Endothelial cell of umbilical vein (primary cell): ENCODE measurements at regions not wholly inside any gene's neighbourhood (a gene's known extent, or its start where the extent isn't known, plus 50 kb on each side); places are given as distances from the start of the nearest gene placed in this dataset.
"Not testable (repeated sequence)": the region's sequence is repeated elsewhere in the genome, so short reads cannot be mapped to it uniquely, and the experiment has no call there.

ENCODE experiments used
- BruUV-seq: library from RNA; stranded (reverse); fragments of 400-500 nt; replicated peaks from 2 replicates; lab custom pipeline; 2021; lab: Mats Ljungman, UMichigan
- CTCF ChIA-PET: fragments of 300-600, 350-600 bp; sonication (Branson Sonifier 250); formaldehyde crosslinking; loops from one replicate; lab custom pipeline; 2021; ENCODE audit warnings: antibody characterized with exemption, inconsistent platforms; lab: Charles Lee
- POLR2A ChIA-PET: fragments of 300-600, 350-600 bp; sonication (Branson Sonifier 250); formaldehyde crosslinking; loops from one replicate; lab custom pipeline; 2021; ENCODE audit warnings: antibody characterized with exemption, inconsistent platforms; lab: Charles Lee
- DNase-seq: peaks from one replicate; pipeline ENCODE4 v3.0.0-alpha.2; 2011; ENCODE audit warnings: low read depth, low spot score
- FAIRE-seq: peaks from 2 replicates; lab custom pipeline; 2011; peaks lifted over from hg19 to GRCh38; lab: Jason Lieb, UNC
- H2AFZ ChIP-seq: 2 replicates; pipeline ENCODE4 v1.6.0; 2012; ENCODE audit warnings: low read depth, low read length, control low read depth, inconsistent platforms
- H3K27ac ChIP-seq: 2 replicates; pipeline ENCODE4 v1.5.1; 2011; ENCODE audit warnings: low read depth, mild to moderate bottlenecking, control low read depth, low read length, moderate library complexity; ENCODE audit not compliant: insufficient read depth
- H3K27me3 ChIP-seq, 2 experiments: 2 replicates each; pipeline versions ENCODE4 v1.6.0 to v1.6.1; 2011; ENCODE audit warnings: low read length in 2 of 2, mixed read lengths in 1 of 2; ENCODE audit not compliant: control insufficient read depth in 2 of 2, insufficient read depth in 2 of 2
- H3K36me3 ChIP-seq, 2 experiments: 2 replicates in 1 of 2; 3 replicates in 1 of 2; pipeline ENCODE4 v1.5.1; 2011; ENCODE audit warnings: low read length in 2 of 2, mild to moderate bottlenecking in 1 of 2, moderate library complexity in 1 of 2; ENCODE audit not compliant: control insufficient read depth in 2 of 2, insufficient read depth in 2 of 2; ENCODE audit errors: extremely low read depth in 1 of 2
- H3K4me1 ChIP-seq: 3 replicates; pipeline ENCODE4 v1.5.1; 2011; ENCODE audit warnings: mild to moderate bottlenecking, low read length; ENCODE audit not compliant: control insufficient read depth, insufficient read depth; ENCODE audit errors: extremely low read depth
- H3K4me2 ChIP-seq: 2 replicates; pipeline ENCODE4 v1.6.1; 2011; ENCODE audit warnings: low read length, control low read depth, mixed read lengths; ENCODE audit not compliant: insufficient read depth
- H3K4me3 ChIP-seq, 3 experiments: fragments of 200-600 bp in 1 of 3; sonication (generic), shearing (Covaris generic) in 1 of 3; replicated peaks in 1 of 3; 2 replicates each; pipeline ENCODE4 v1.5.1; 2011 to 2016; ENCODE audit warnings: control low read depth in 3 of 3, low read length in 3 of 3, mild to moderate bottlenecking in 2 of 3, inconsistent platforms in 1 of 3, low read depth in 1 of 3, moderate library complexity in 1 of 3; ENCODE audit not compliant: insufficient read depth in 1 of 3
- H3K79me2 ChIP-seq: 2 replicates; pipeline ENCODE4 v1.6.0; 2012; ENCODE audit warnings: low read length, inconsistent platforms; ENCODE audit not compliant: control insufficient read depth, insufficient read depth
- H3K9ac ChIP-seq: replicated peaks from 2 replicates; pipeline ENCODE3; 2011; ENCODE audit warnings: low read length, control low read depth; ENCODE audit not compliant: insufficient read depth; ENCODE audit errors: extremely low read depth
- H3K9me1 ChIP-seq: replicated peaks from 3 replicates; pipeline ENCODE4 v1.6.0; 2011; ENCODE audit warnings: mild to moderate bottlenecking, low read length; ENCODE audit not compliant: control insufficient read depth, insufficient read depth; ENCODE audit errors: extremely low read depth
- H3K9me3 ChIP-seq: replicated peaks from 2 replicates; pipeline ENCODE4 v1.5.1; 2012; ENCODE audit warnings: low read length, inconsistent platforms; ENCODE audit not compliant: control insufficient read depth, insufficient read depth
- H4K20me1 ChIP-seq: replicated peaks from 2 replicates; pipeline ENCODE3; 2011; ENCODE audit warnings: mild to moderate bottlenecking, low read length; ENCODE audit not compliant: control insufficient read depth, insufficient read depth; ENCODE audit errors: extremely low read depth
- EZH2 ChIP-seq: IDR thresholded peaks from 2 replicates; pipeline ENCODE4 v1.6.1; 2012; ENCODE audit warnings: borderline replicate concordance, low read depth, mild to moderate bottlenecking, moderate library complexity, low read length, inconsistent platforms; ENCODE audit not compliant: severe bottlenecking
- FOS ChIP-seq: IDR thresholded peaks from 2 replicates; pipeline ENCODE4 v1.6.1; 2011; ENCODE audit warnings: mild to moderate bottlenecking, low read length, moderate library complexity, borderline replicate concordance; ENCODE audit not compliant: insufficient read depth
- GATA2 ChIP-seq: IDR thresholded peaks from 2 replicates; pipeline ENCODE4 v1.7.0; 2011; ENCODE audit warnings: low read depth, mild to moderate bottlenecking, moderate library complexity, mixed read lengths, low read length; ENCODE audit not compliant: insufficient read length, insufficient read depth
- JUN ChIP-seq: IDR thresholded peaks from 2 replicates; pipeline ENCODE4 v1.6.1; 2011; ENCODE audit warnings: borderline replicate concordance, low read depth; ENCODE audit not compliant: insufficient read length, insufficient read depth
- MYC ChIP-seq: IDR thresholded peaks from one replicate; pipeline ENCODE4 v1.6.1; 2011; ENCODE audit warnings: mild to moderate bottlenecking, low read depth, low read length
- POLR2A ChIP-seq: IDR thresholded peaks from 2 replicates; pipeline ENCODE4 v1.6.1; 2012; ENCODE audit warnings: low read depth, mild to moderate bottlenecking, control low read depth, low read length
- POLR2AphosphoS5 ChIP-seq: IDR thresholded peaks from 2 replicates; pipeline ENCODE4 v1.6.1; 2012; ENCODE audit warnings: low read depth, mild to moderate bottlenecking, control low read depth, low read length, moderate library complexity; ENCODE audit not compliant: insufficient read depth
- dilution Hi-C: fragments of 300-500 bp; cut with MboI; formaldehyde crosslinking; loops from one replicate; pipeline ENCODE4 v1.15.0; 2019; ENCODE audit warnings: low sequenced_read_pairs; ENCODE audit not compliant: extremely low pct_ligation_motif_present
- intact Hi-C: fragments of 100-400 bp; cut with micrococcal nuclease; formaldehyde crosslinking; loops from one replicate; pipeline ENCODE4 v1.10.0; 2022
- TF ChIP-seq, protein P1 (sequence below), 2 donors: IDR thresholded peaks; 1 replicate in 1 of 2; 2 replicates in 1 of 2; pipeline ENCODE4 v1.5.1; 2011; ENCODE audit warnings: low read length in 2 of 2, mild to moderate bottlenecking in 2 of 2, moderate library complexity in 2 of 2, control low read depth in 1 of 2, inconsistent platforms in 1 of 2, low read depth in 1 of 2; ENCODE audit not compliant: insufficient read depth in 1 of 2; ENCODE audit errors: extremely low read depth in 1 of 2
- TF ChIP-seq, protein P2 (sequence below): IDR thresholded peaks from 2 replicates; pipeline ENCODE4 v1.6.1; 2011; ENCODE audit not compliant: insufficient read depth, insufficient read length

DNA sequence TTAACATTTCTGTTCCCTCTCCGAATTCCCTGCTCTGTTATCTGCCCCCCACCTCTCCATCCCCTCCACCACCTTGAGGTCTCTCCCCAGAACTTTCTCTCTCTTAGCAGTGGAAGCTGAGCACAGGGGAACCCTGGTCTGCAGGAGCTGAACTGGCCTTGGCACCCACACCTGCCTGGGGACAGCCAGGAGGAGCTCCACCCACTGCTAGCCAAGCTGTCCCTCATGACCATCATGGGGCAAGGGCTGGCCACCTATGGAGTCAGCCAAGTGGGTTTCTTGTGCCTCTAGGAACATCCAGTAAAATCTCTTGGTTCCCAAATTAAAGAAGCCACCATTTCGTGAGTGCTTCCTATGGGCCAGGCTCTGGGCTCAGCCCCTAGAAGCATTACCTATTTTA is 276.4 kb upstream of the TLE3 start:
- Histone ChIP-seq H3K4me1 (no peaks in the 10 kb centered on the region), H3K4me3 (no peak overlapping the region), H3K9me1 (no peaks in the 10 kb centered on the region), H3K9me3 (no peaks in the 10 kb centered on the region), H3K27me3 (peaks cover 8 to 15% of the 10 kb centered on the region in 2 experiments), H2AFZ (no peak overlapping the region), H3K79me2 (no peaks in the 10 kb centered on the region), H3K36me3 (no peaks in the 10 kb centered on the region), H3K4me2 (no peak overlapping the region), H4K20me1 (no peaks in the 10 kb centered on the region), H3K9ac (no peak overlapping the region), H3K27ac (no peak overlapping the region)
- TF ChIP-seq POLR2A = no peak
- TF ChIP-seq, protein P1, sequence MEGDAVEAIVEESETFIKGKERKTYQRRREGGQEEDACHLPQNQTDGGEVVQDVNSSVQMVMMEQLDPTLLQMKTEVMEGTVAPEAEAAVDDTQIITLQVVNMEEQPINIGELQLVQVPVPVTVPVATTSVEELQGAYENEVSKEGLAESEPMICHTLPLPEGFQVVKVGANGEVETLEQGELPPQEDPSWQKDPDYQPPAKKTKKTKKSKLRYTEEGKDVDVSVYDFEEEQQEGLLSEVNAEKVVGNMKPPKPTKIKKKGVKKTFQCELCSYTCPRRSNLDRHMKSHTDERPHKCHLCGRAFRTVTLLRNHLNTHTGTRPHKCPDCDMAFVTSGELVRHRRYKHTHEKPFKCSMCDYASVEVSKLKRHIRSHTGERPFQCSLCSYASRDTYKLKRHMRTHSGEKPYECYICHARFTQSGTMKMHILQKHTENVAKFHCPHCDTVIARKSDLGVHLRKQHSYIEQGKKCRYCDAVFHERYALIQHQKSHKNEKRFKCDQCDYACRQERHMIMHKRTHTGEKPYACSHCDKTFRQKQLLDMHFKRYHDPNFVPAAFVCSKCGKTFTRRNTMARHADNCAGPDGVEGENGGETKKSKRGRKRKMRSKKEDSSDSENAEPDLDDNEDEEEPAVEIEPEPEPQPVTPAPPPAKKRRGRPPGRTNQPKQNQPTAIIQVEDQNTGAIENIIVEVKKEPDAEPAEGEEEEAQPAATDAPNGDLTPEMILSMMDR (IDR thresholded peaks at IDR 0.05; ENCODE audit: extremely low read depth in 1 of 2, insufficient read depth in 1 of 2, low read depth in 1 of 2, low read length in 2 of 2) = no peak
- TF ChIP-seq, protein P2, sequence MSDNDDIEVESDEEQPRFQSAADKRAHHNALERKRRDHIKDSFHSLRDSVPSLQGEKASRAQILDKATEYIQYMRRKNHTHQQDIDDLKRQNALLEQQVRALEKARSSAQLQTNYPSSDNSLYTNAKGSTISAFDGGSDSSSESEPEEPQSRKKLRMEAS = no peak
- TF ChIP-seq POLR2AphosphoS5 = no peak
- no peak for TF ChIP-seq EZH2
- TF ChIP-seq GATA2 = no peak
- no peak for TF ChIP-seq MYC
- TF ChIP-seq FOS = no peak
- TF ChIP-seq JUN = no peak
- CTCF ChIA-PET = no interaction called here
- intact Hi-C loops = no loop called here
- DNase-seq = no peak
- no TSS peak for BruUV-seq
- POLR2A ChIA-PET = no interaction called here
- no peak for FAIRE-seq
- dilution Hi-C loops = no loop called here

DNA sequence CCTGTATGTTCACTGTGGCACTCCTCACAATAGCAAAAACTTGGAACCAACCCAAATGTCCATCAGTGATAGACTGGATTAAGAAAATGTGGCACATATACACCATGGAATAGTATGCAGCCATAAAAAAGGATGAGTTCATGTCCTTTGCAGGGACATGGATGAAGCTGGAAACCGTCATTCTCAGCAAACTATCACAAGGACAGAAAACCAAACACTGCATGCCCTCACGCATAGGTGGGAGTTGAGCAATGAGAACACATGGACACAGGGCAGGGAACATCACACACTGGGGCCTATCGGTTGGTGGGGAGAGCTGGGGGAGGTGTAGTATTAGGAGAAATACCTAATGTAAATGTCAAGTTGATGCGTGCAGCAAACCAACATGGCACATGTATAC is 275.7 kb upstream of the TLE3 start:
- H3K9me3 ChIP-seq, H2AFZ ChIP-seq, POLR2A ChIA-PET, intact Hi-C loops, H3K36me3 ChIP-seq, H3K9ac ChIP-seq, H3K9me1 ChIP-seq, H4K20me1 ChIP-seq, BruUV-seq, DNase-seq, dilution Hi-C loops, H3K79me2 ChIP-seq, H3K4me1 ChIP-seq, CTCF ChIA-PET, H3K27ac ChIP-seq, H3K4me2 ChIP-seq, H3K4me3 ChIP-seq, FAIRE-seq: not testable (repeated sequence)
- H3K27me3 ChIP-seq = peaks cover 8 to 15% of the 10 kb centered on the region in 2 experiments
